ENCODE measurements at regions not wholly inside any gene's neighbourhood (a gene's known extent, or its start where the extent isn't known, plus 50 kb on each side); places are given as distances from the start of the nearest gene placed in this dataset.
"Not testable (repeated sequence)": the region's sequence is repeated elsewhere in the genome, so short reads cannot be mapped to it uniquely, and the experiment has no call there.

GRCh38 chr2:234693191-234693590 is 196.3 kb upstream of the ARL4C start:
- TF ChIP-seq CTCF (IDR thresholded peaks at IDR 0.05); POLR2A (IDR thresholded peaks at IDR 0.05; ENCODE audit: low read length); HMGXB4 (CRISPR knock-in tag; IDR thresholded peaks at IDR 0.05; ENCODE audit: borderline replicate concordance): not testable (repeated sequence)
